ENCODE measurements at regions not wholly inside any gene's neighbourhood (a gene's known extent, or its start where the extent isn't known, plus 50 kb on each side); places are given as distances from the start of the nearest gene placed in this dataset.

DNA sequence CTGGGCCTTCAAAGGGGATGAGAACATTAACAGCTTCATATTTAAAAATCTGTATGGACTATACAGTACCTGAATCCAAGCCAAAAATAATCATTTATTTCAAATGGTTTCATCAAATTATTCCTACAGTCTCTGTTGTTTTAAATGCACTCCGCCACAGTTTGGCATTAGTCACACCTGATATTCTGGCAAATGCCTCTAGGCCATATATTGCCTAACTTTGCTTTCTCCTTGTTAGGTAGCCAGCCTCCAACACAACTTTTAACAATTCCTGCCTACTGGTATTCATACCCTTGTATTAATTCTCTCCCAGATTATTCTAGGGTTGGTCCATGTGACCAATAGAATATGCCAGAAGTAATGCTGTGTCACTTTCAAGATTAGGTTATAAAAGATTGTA lies 146.6 kb upstream of the FANCL start:
- TF ChIP-seq CTCF (IDR thresholded peaks at IDR 0.05) (no peak), REST (IDR thresholded peaks at IDR 0.05; ENCODE audit: insufficient read depth in 1 of 2, low read depth in 2 of 2, low read length in 1 of 2) (no peak), TCF7L2 (IDR thresholded peaks at IDR 0.05; ENCODE audit: low read depth, low read length) (no peak), POLR2AphosphoS5 (IDR thresholded peaks at IDR 0.05; ENCODE audit: low read depth, low read length) (no peak), SIN3A (IDR thresholded peaks at IDR 0.05; ENCODE audit: borderline replicate concordance, insufficient read depth, low read depth, low read length) (no peak)
